ENCODE measurements at regions not wholly inside any gene's neighbourhood (a gene's known extent, or its start where the extent isn't known, plus 50 kb on each side); places are given as distances from the start of the nearest gene placed in this dataset.

DNA sequence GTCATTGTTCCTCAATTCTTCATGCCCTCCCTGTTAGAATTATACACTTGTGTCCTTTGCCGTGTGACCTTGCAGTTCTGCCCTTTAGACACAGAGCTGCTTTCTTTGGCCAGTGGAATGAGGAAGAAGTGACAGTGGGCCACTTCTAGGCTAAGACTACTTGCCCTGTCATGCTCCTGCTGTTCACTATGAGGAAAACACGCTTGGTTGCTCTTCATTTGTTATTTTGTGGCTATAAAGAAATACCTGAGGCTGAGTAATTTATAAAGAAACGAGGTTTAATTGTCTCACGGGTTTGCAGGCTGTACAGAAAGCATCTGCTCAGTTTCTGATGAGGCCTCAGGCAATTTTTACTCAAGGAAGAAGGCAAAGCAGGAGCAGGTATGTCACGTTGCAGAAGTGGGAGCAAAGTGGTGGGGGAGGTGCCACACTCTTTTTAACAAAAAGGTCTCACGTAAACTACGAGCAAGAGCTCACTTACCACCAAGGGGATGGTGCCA lies 279.1 kb upstream of the DMAC1 start:
- TF ChIP-seq, protein P1, sequence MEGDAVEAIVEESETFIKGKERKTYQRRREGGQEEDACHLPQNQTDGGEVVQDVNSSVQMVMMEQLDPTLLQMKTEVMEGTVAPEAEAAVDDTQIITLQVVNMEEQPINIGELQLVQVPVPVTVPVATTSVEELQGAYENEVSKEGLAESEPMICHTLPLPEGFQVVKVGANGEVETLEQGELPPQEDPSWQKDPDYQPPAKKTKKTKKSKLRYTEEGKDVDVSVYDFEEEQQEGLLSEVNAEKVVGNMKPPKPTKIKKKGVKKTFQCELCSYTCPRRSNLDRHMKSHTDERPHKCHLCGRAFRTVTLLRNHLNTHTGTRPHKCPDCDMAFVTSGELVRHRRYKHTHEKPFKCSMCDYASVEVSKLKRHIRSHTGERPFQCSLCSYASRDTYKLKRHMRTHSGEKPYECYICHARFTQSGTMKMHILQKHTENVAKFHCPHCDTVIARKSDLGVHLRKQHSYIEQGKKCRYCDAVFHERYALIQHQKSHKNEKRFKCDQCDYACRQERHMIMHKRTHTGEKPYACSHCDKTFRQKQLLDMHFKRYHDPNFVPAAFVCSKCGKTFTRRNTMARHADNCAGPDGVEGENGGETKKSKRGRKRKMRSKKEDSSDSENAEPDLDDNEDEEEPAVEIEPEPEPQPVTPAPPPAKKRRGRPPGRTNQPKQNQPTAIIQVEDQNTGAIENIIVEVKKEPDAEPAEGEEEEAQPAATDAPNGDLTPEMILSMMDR (IDR thresholded peaks at IDR 0.05; ENCODE audit: poor library complexity, severe bottlenecking), result no peak
- no peak for TF ChIP-seq EZH2 (IDR thresholded peaks at IDR 0.05; ENCODE audit: borderline replicate concordance, insufficient read depth, low read length, poor library complexity, severe bottlenecking)
- no peak for TF ChIP-seq POLR2AphosphoS5 (IDR thresholded peaks at IDR 0.05)
- TF ChIP-seq, protein P2, sequence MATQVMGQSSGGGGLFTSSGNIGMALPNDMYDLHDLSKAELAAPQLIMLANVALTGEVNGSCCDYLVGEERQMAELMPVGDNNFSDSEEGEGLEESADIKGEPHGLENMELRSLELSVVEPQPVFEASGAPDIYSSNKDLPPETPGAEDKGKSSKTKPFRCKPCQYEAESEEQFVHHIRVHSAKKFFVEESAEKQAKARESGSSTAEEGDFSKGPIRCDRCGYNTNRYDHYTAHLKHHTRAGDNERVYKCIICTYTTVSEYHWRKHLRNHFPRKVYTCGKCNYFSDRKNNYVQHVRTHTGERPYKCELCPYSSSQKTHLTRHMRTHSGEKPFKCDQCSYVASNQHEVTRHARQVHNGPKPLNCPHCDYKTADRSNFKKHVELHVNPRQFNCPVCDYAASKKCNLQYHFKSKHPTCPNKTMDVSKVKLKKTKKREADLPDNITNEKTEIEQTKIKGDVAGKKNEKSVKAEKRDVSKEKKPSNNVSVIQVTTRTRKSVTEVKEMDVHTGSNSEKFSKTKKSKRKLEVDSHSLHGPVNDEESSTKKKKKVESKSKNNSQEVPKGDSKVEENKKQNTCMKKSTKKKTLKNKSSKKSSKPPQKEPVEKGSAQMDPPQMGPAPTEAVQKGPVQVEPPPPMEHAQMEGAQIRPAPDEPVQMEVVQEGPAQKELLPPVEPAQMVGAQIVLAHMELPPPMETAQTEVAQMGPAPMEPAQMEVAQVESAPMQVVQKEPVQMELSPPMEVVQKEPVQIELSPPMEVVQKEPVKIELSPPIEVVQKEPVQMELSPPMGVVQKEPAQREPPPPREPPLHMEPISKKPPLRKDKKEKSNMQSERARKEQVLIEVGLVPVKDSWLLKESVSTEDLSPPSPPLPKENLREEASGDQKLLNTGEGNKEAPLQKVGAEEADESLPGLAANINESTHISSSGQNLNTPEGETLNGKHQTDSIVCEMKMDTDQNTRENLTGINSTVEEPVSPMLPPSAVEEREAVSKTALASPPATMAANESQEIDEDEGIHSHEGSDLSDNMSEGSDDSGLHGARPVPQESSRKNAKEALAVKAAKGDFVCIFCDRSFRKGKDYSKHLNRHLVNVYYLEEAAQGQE (IDR thresholded peaks at IDR 0.05; ENCODE audit: borderline replicate concordance), result no peak
